H9 (cell line): ENCODE measurements at regions not wholly inside any gene's neighbourhood (a gene's known extent, or its start where the extent isn't known, plus 50 kb on each side); places are given as distances from the start of the nearest gene placed in this dataset.

Source experiments
- DNase-seq: peaks from one replicate; pipeline ENCODE4 v3.0.0-alpha.2; 2017
- H2AFZ ChIP-seq: one replicate; pipeline ENCODE4 v1.6.1; 2013; ENCODE audit warnings: mild to moderate bottlenecking, low read length, control low read depth, moderate library complexity
- H2AK5ac ChIP-seq: 2 replicates; pipeline ENCODE4 v1.6.1; 2013; ENCODE audit warnings: low read length, control low read depth, mixed read lengths; ENCODE audit not compliant: insufficient read length
- H2BK120ac ChIP-seq: one replicate; pipeline ENCODE4 v1.6.1; 2013; ENCODE audit warnings: low read depth, mild to moderate bottlenecking, low read length, control low read depth, inconsistent platforms; ENCODE audit not compliant: poor library complexity, severe bottlenecking
- H2BK12ac ChIP-seq: 2 replicates; pipeline ENCODE4 v1.6.1; 2013; ENCODE audit warnings: low read length, control low read depth, mixed read lengths, low read depth; ENCODE audit not compliant: insufficient read length
- H2BK15ac ChIP-seq: 2 replicates; pipeline ENCODE4 v1.6.1; 2013; ENCODE audit warnings: low read depth, low read length, control low read depth
- H2BK20ac ChIP-seq: one replicate; pipeline ENCODE4 v1.6.1; 2013; ENCODE audit warnings: low read depth, mild to moderate bottlenecking, low read length, control low read depth, inconsistent platforms; ENCODE audit not compliant: poor library complexity, severe bottlenecking
- H2BK5ac ChIP-seq: 2 replicates; pipeline ENCODE4 v1.6.1; 2013; ENCODE audit warnings: low read length, control low read depth, mixed read lengths; ENCODE audit not compliant: insufficient read length
- H3K14ac ChIP-seq: 2 replicates; pipeline ENCODE4 v1.6.1; 2013; ENCODE audit warnings: low read length, control low read depth; ENCODE audit not compliant: insufficient read depth
- H3K18ac ChIP-seq: 2 replicates; pipeline ENCODE4 v1.6.1; 2013; ENCODE audit warnings: low read depth, mild to moderate bottlenecking, mixed read lengths, low read length, control low read depth; ENCODE audit not compliant: insufficient read length
- H3K23ac ChIP-seq: 2 replicates; pipeline ENCODE4 v1.6.1; 2013; ENCODE audit warnings: low read length, control low read depth, mixed read lengths, low read depth; ENCODE audit not compliant: insufficient read length
- H3K23me2 ChIP-seq: 2 replicates; pipeline ENCODE4 v1.6.1; 2013; ENCODE audit warnings: low read depth, mild to moderate bottlenecking, mixed read lengths, low read length, control low read depth; ENCODE audit not compliant: insufficient read length, poor library complexity, severe bottlenecking
- H3K27ac ChIP-seq: 2 replicates; pipeline ENCODE4 v1.5.1; 2013; ENCODE audit warnings: low read length, control low read depth, mixed read lengths, low read depth; ENCODE audit not compliant: insufficient read length
- H3K27me3 ChIP-seq: 2 replicates; pipeline ENCODE4 v1.6.1; 2013; ENCODE audit warnings: low read length, control low read depth, inconsistent platforms; ENCODE audit not compliant: insufficient read depth
- H3K4ac ChIP-seq: 2 replicates; pipeline ENCODE4 v1.6.1; 2013; ENCODE audit warnings: low read depth, mild to moderate bottlenecking, control low read depth, inconsistent platforms, low read length, moderate library complexity
- H3K4me1 ChIP-seq: 2 replicates; pipeline ENCODE4 v1.6.1; 2013; ENCODE audit warnings: low read length, control low read depth, inconsistent platforms; ENCODE audit not compliant: insufficient read depth
- H3K4me2 ChIP-seq: 2 replicates; pipeline ENCODE4 v1.6.1; 2013; ENCODE audit warnings: low read length, control low read depth, mixed read lengths; ENCODE audit not compliant: insufficient read length, insufficient read depth
- H3K56ac ChIP-seq: 2 replicates; pipeline ENCODE4 v1.6.1; 2013; ENCODE audit warnings: low read depth, mild to moderate bottlenecking, mixed read lengths, low read length, control low read depth; ENCODE audit not compliant: insufficient read length
- H3K79me1 ChIP-seq: 2 replicates; pipeline ENCODE4 v1.6.1; 2013; ENCODE audit warnings: low read depth, mild to moderate bottlenecking, moderate library complexity, low read length, control low read depth, inconsistent platforms; ENCODE audit not compliant: insufficient read depth, poor library complexity, severe bottlenecking
- H3K79me2 ChIP-seq: 2 replicates; pipeline ENCODE4 v1.6.1; 2013; ENCODE audit warnings: low read length, control low read depth, inconsistent platforms; ENCODE audit not compliant: insufficient read depth
- H3K9ac ChIP-seq: 2 replicates; pipeline ENCODE4 v1.6.1; 2013; ENCODE audit warnings: low read length, control low read depth, mixed read lengths; ENCODE audit not compliant: insufficient read length; ENCODE audit errors: extremely low read depth
- H3K9me3 ChIP-seq: one replicate; pipeline ENCODE4 v1.6.1; 2013; ENCODE audit warnings: low read depth, low read length, inconsistent platforms; ENCODE audit not compliant: control insufficient read depth
- H3T11ph ChIP-seq: one replicate; pipeline ENCODE4 v1.6.1; 2013; ENCODE audit warnings: mild to moderate bottlenecking, low read length, control low read depth, inconsistent platforms
- H4K20me1 ChIP-seq: one replicate; pipeline ENCODE4 v1.6.1; 2013; ENCODE audit not compliant: control insufficient read depth, insufficient read length, insufficient read depth
- H4K5ac ChIP-seq: 2 replicates; pipeline ENCODE4 v1.6.1; 2013; ENCODE audit warnings: low read depth, mild to moderate bottlenecking, mixed read lengths, low read length, control low read depth; ENCODE audit not compliant: insufficient read length
- H4K8ac ChIP-seq: replicated peaks from 2 replicates; pipeline ENCODE4 v1.6.1; 2013; ENCODE audit warnings: low read length, control low read depth, mixed read lengths, low read depth; ENCODE audit not compliant: insufficient read length
- H4K91ac ChIP-seq: 2 replicates; pipeline ENCODE4 v1.6.1; 2013; ENCODE audit warnings: low read depth, mild to moderate bottlenecking, moderate library complexity, mixed read lengths, low read length, control low read depth; ENCODE audit not compliant: insufficient read length
- H3K27ac Mint-ChIP-seq, 3 experiments: 2 replicates in 2 of 3; 3 replicates in 1 of 3; pipeline ENCODE4 v1.8.0; 2020 to 2021; ENCODE audit warnings: mixed read lengths in 3 of 3, mild to moderate bottlenecking in 1 of 3, moderate library complexity in 1 of 3
- H3K27me3 Mint-ChIP-seq: 2 replicates; pipeline ENCODE4 v1.8.0; 2021; ENCODE audit warnings: low read depth, mild to moderate bottlenecking, moderate library complexity, mixed read lengths
- H3K36me3 Mint-ChIP-seq, 3 experiments: 2 replicates in 2 of 3; 3 replicates in 1 of 3; pipeline ENCODE4 v1.8.0; 2020 to 2021; ENCODE audit warnings: low read depth in 3 of 3, mixed read lengths in 3 of 3; ENCODE audit not compliant: insufficient read depth in 1 of 3
- H3K4me1 Mint-ChIP-seq, 2 experiments: 2 replicates each; pipeline ENCODE4 v1.8.0; 2020; ENCODE audit warnings: mixed read lengths in 2 of 2
- H3K4me3 Mint-ChIP-seq, 2 experiments: 2 replicates in 1 of 2; 3 replicates in 1 of 2; pipeline ENCODE4 v1.8.0; 2020 to 2021; ENCODE audit warnings: mild to moderate bottlenecking in 2 of 2, mixed read lengths in 2 of 2, moderate library complexity in 1 of 2
- H3K9me3 Mint-ChIP-seq, 2 experiments: 2 replicates in 1 of 2; 3 replicates in 1 of 2; pipeline ENCODE4 v1.8.0; 2020; ENCODE audit warnings: mild to moderate bottlenecking in 2 of 2, mixed read lengths in 2 of 2, moderate library complexity in 1 of 2
- CTCF ChIP-seq: fragments of 200-600 bp; sonication (generic); conservative IDR thresholded peaks from 3 replicates; pipeline ENCODE4 v1.8.0; 2021; ENCODE audit warnings: antibody characterized with exemption, mild to moderate bottlenecking
- WGBS: extraction: QIAGEN DNeasy Blood & Tissue Kit; methylation state at CpG from one replicate; pipeline ENCODE4 v1.1.7; 2013; ENCODE audit warnings: missing lambda C conversion rate, low lambda C conversion rate, mixed read lengths; ENCODE audit not compliant: insufficient read length; ENCODE audit errors: extremely low coverage; 5-methylcytosine and 5-hydroxymethylcytosine counted together

- Mint-ChIP-seq H3K9me3 (no peaks in the 10 kb centered on the region), H3K4me3 (peak overlapping the region; percentile 31 to 43; a peak in 2 of 5 replicates), H3K4me1 (peaks cover 51 to 59% of the 10 kb centered on the region in 2 experiments), H3K27me3 (no peaks in the 10 kb centered on the region), H3K27ac (peak overlapping the region; percentile 99 to 100 (median 100)), H3K36me3 (peaks cover 3 to 5% (median 4%) of the 10 kb centered on the region in 3 experiments)
- Histone ChIP-seq H3K56ac (no peak overlapping the region), H2BK5ac (no peak overlapping the region), H3K4me1 (peaks cover 11% of the 10 kb centered on the region; the same call in 1 of the 2 replicates), H4K91ac (no peak overlapping the region), H3K79me2 (no peaks in the 10 kb centered on the region), H4K20me1 (no peaks in the 10 kb centered on the region), H2AK5ac (no peak overlapping the region), H4K8ac (no peak overlapping the region), H2AFZ (no peak overlapping the region), H3K27ac (peak overlapping the region; percentile 98), H2BK20ac (no peak overlapping the region), H2BK120ac (no peak overlapping the region), H3T11ph (no peak overlapping the region), H3K18ac (peak overlapping the region; percentile 75), H2BK12ac (peak overlapping the region; percentile 64), H3K4ac (no peak overlapping the region), H3K23ac (no peak overlapping the region), H2BK15ac (no peak overlapping the region), H3K4me2 (peak overlapping the region; percentile 27), H3K79me1 (no peaks in the 10 kb centered on the region), H3K23me2 (no peaks in the 10 kb centered on the region), H3K9me3 (no peaks in the 10 kb centered on the region), H3K14ac (no peak overlapping the region; the same call in 1 of the 2 replicates), H3K9ac (peak overlapping the region; percentile 50), H3K27me3 (no peaks in the 10 kb centered on the region), H4K5ac (no peak overlapping the region)
- no CpG with 5 or more reads among the region's 5 CpGs for WGBS
- no peak for DNase-seq
- no peak for TF ChIP-seq CTCF
These were observed 271.4 kb upstream of the RARB start for GRCh38 chr3:25156626-25157025.
